Thymus (tissue), 11 donors: ENCODE measurements at regions not wholly inside any gene's neighbourhood (a gene's known extent, or its start where the extent isn't known, plus 50 kb on each side); places are given as distances from the start of the nearest gene placed in this dataset.

ENCODE experiments used
- DNase-seq, 9 donors: peaks; one replicate each; pipeline ENCODE4 v3.0.0-alpha.2; 2013; ENCODE audit warnings: low spot score in 9 of 9, low read depth in 6 of 9, missing footprints in 1 of 9
- H3K27ac ChIP-seq, 2 donors: one replicate each; pipeline ENCODE4 v1.5.1; 2013; ENCODE audit warnings: control low read depth in 1 of 2, low read depth in 1 of 2, low read length in 1 of 2, mild to moderate bottlenecking in 1 of 2, moderate library complexity in 1 of 2
- H3K27me3 ChIP-seq, 2 donors: one replicate each; pipeline ENCODE4 v1.5.1; 2013; ENCODE audit warnings: low read length in 1 of 2; ENCODE audit not compliant: control insufficient read depth in 2 of 2, insufficient read depth in 1 of 2
- H3K36me3 ChIP-seq, 2 donors: one replicate each; pipeline ENCODE4 v1.5.1; 2013; ENCODE audit warnings: low read length in 1 of 2, mild to moderate bottlenecking in 1 of 2, moderate library complexity in 1 of 2; ENCODE audit not compliant: control insufficient read depth in 2 of 2, insufficient read depth in 2 of 2
- H3K4me1 ChIP-seq, 2 donors: one replicate each; pipeline ENCODE4 v1.5.1; 2013; ENCODE audit warnings: low read length in 2 of 2; ENCODE audit not compliant: control insufficient read depth in 2 of 2, insufficient read depth in 2 of 2
- H3K4me3 ChIP-seq, 2 donors: one replicate each; pipeline ENCODE4 v1.5.1; 2013; ENCODE audit warnings: low read length in 2 of 2, control low read depth in 1 of 2, mild to moderate bottlenecking in 1 of 2
- H3K9me3 ChIP-seq, 2 donors: one replicate each; pipeline ENCODE4 v1.5.1; 2013; ENCODE audit warnings: low read length in 1 of 2, mild to moderate bottlenecking in 1 of 2; ENCODE audit not compliant: control insufficient read depth in 2 of 2, insufficient read depth in 1 of 2
- WGBS: extraction: QIAGEN DNeasy Blood & Tissue Kit; methylation state at CpG from one replicate; pipeline ENCODE4 v1.1.7; 2013; 5-methylcytosine and 5-hydroxymethylcytosine counted together
- donor health status: healthy.

DNA sequence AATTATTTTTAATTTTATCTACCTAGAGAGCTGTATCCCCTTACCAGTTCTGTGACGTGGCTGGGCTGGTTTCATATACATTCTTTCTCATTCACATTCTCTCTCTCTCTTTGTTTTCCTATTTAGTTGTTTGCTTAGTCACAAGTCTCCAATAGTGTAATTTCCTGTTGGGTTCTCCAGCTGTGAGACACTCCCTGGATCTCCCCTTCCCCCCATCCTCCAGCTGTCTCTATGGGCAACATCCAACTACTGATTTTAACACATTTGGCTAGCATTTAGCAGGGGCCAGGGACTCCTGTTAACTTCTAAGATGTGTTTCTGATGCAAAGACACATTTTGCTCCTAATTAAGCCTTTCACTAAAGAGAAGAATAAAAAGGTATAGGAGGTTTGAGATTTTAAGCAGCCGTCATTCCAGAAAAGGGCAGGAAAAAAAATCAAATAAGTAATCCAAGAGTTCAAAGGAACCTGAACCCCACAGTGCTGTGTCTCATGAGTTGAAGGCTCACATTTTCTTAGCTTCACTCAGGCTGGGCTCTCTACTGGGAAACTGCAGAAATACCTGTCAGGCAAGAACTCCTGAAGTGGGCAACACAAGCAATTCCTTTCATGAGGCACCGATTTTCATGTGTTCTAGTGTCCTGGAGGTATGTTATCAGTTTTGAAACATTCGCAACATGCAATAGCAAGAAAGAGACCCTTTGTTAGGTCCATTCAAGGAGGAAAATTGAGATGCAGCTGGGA is 198.7 kb upstream of the C9orf72 start:
- 73% methylated on average over 4 of the region's 4 CpGs for WGBS
- no peaks in the 10 kb centered on the region for H3K4me1 ChIP-seq
- no peaks in the 10 kb centered on the region for H3K36me3 ChIP-seq
- H3K27ac ChIP-seq, result no peak overlapping the region
- H3K4me3 ChIP-seq, result no peak overlapping the region
- no peaks in the 10 kb centered on the region for H3K27me3 ChIP-seq
- no peaks in the 10 kb centered on the region for H3K9me3 ChIP-seq
- DNase-seq, result no peak

DNA sequence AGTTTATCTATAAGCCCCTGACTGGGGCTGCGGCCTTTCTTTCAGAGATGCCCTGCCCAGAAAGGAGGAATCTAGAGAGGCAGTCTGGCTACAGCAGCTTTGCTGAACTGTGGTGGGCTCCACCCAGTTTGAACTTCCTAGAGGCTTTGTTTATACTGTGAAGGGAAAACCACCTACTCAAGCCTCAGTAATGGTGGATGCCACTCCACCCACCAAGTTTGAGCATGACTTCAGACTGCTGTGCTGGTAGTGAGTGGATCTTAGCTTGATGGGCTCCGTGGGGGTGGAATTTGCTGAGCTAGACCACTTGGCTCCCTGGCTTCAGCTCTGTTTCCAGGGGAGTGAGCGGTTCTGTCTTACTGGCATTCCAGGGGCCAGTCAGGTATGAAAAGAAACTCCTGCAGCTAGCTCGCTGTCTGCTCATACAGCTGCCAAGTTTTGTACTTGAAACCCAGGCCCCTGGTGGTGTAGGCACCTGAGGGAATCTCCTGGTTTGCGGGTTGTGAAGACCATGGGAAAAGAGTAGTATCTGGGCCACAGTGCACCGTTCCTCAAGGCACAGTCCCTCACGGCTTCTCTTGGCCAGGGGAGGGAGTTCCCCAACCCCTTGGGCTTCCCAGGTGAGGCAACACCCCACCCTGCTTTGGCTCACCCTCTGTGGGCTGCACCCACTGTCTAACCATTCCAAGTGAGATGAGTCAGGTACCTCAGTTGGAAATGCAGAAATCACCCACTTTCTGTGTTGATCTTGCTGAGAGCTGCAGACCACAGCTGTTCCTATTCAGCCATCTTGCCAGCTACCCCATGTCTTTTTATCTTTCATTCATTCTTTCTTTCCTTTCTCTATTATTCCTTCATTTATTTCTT is 211.8 kb upstream of the C9orf72 start:
- WGBS, result 68% methylated on average over 7 of the region's 7 CpGs
- no peak for DNase-seq
- Histone ChIP-seq H3K4me3 (no peak overlapping the region), H3K9me3 (no peaks in the 10 kb centered on the region), H3K27ac (no peak overlapping the region), H3K27me3 (no peaks in the 10 kb centered on the region), H3K36me3 (no peaks in the 10 kb centered on the region), H3K4me1 (no peaks in the 10 kb centered on the region)

DNA sequence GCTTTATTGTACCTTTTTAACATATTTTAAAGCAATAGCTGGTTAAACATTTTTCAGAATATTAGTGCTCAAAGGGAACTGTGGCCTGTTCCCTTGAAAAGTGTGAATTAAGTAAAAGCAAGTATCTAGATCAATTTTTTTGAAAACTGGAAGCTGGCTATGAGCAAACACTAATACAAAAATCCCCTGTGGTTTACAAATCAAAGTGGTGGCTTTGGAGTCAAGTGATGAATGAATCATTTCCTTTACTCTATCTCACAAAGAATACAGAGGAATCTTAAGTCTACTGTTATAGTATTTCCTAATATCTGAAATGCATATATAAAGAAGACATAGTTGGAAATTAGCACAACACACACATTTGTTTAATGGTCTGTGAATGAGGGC is 212.4 kb upstream of the C9orf72 start:
- Histone ChIP-seq H3K36me3 (no peaks in the 10 kb centered on the region), H3K27ac (no peak overlapping the region), H3K9me3 (no peaks in the 10 kb centered on the region), H3K4me3 (no peak overlapping the region), H3K4me1 (no peaks in the 10 kb centered on the region), H3K27me3 (no peaks in the 10 kb centered on the region)
- no peak for DNase-seq

DNA sequence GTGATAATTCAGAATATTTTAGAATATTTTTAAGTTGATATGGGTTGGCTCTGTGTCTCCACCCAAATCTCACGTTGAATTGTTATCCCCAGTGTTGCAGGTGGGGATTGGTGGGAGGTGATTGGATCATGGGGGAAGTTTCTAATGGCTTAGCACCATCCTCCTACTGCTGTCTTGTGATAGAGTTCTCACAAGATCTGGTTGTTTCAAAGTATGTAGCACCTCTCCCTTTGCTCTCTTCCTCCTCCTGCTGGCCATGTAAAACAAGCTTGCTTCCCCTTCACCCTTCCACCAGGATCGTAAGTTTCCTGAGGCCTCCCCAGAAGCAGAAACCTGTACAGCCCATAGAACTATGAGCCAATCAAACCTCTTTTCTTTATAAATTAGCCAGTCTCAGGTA is 214.6 kb upstream of the C9orf72 start:
- Histone ChIP-seq H3K9me3 (no peaks in the 10 kb centered on the region), H3K27me3 (no peaks in the 10 kb centered on the region), H3K4me1 (no peaks in the 10 kb centered on the region), H3K27ac (no peak overlapping the region), H3K4me3 (no peak overlapping the region), H3K36me3 (no peaks in the 10 kb centered on the region)
- DNase-seq, result peak in 3 of 9 donors; percentile 1 to 16 (median 5)
- WGBS, result 58% methylated on average over 2 of the region's 2 CpGs

DNA sequence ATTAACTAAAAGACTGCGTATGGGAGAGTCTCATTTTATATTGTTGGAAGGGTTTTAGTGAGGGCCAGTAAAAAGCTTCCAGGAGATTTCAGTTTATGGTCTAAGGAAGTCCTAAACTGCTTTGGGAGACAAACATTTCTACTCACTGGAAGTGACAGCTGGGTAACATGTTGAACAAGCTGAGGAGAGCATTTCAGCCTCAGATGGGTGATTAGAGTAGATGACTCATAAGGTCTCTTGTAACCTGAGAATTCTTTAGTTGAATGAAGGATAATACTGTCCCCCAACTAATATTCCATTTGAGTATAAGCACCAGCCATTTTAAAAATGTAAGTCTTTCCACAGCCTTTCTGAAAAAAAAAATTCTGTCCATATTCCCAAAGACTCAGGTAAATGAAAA is 218.0 kb upstream of the C9orf72 start:
- no peaks in the 10 kb centered on the region for H3K9me3 ChIP-seq
- H3K27ac ChIP-seq, result no peak overlapping the region
- 96% methylated on average over 1 of the region's 1 CpG for WGBS
- no peak overlapping the region for H3K4me3 ChIP-seq
- H3K27me3 ChIP-seq, result no peaks in the 10 kb centered on the region
- no peaks in the 10 kb centered on the region for H3K4me1 ChIP-seq
- no peaks in the 10 kb centered on the region for H3K36me3 ChIP-seq
- no peak for DNase-seq

DNA sequence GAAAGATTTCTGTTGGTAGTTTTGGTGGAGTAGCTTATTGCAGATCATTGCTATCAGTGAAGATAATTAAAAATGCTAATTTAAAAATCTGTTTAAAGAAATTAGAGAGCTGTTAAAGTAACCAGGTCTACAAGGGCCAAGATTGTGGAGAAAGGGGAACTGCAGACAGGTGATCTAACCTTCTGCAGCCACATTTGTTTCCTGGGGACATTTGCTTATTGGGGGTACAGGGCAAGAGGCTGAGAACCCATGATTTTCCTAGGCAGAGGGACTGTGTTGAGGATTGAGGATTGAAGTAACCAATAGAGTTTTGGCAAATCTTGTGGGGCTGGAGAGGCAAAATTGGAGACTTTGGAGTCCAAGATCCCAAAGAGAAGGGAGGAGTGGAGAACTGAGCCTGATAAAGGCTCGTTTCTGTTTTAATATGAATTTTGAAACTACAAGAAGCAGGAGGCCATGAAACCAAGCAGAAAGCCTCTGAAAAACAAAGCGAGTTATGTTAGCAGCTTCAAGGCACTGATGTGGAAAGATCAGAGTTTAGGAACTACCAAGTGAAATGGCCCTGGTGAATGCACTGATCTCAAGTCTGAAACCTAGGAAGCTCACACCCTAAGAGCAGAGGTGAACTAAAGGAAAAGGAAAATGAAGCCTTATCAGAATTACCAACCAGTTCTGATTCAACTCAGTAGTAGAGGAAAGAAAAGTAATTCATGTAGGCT is 219.8 kb upstream of the C9orf72 start:
- no peak overlapping the region for H3K4me3 ChIP-seq
- no peak overlapping the region for H3K27ac ChIP-seq
- H3K9me3 ChIP-seq, result no peaks in the 10 kb centered on the region
- WGBS, result 82% methylated on average over 2 of the region's 2 CpGs
- no peaks in the 10 kb centered on the region for H3K4me1 ChIP-seq
- DNase-seq, result no peak
- no peaks in the 10 kb centered on the region for H3K36me3 ChIP-seq
- H3K27me3 ChIP-seq, result no peaks in the 10 kb centered on the region

DNA sequence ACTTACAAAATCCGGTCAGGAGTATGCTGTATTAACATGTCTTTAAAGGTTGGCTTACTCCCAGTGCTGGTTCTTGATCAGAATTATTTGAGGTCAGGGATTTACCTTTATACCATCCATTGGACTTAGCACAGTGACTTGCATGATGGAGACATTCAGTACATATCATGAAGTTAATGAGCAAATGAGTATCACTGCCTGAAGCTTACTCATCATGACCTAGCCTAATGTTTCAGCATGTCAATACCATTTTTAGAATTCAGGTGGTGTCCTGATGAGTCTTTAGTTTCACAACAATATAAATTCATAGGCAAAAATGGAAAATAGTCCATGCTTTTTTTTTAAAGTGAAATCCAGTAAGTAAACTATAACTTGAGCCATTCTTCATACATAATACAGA is 226.0 kb upstream of the C9orf72 start:
- WGBS, result 85% methylated on average over 1 of the region's 1 CpG
- no peaks in the 10 kb centered on the region for H3K9me3 ChIP-seq

DNA sequence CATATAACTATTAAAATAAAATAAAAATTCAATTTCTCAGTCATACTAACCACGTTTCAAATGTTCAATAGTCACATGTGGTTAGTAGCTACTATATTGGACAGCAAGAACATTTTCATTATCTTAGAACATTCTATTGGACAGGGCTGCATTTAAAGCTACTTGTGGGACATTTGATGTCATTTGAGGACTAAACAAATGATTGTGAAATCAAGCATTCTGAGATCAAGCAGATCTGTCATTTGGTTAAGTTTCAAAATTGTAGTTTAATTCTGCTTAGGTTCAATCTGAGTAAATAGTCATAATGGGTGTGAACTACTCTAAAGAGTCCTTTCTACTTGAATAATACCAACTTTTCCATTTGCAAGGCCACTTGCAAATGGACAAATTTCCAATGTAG is 226.9 kb upstream of the C9orf72 start:
- DNase-seq, result no peak
- Histone ChIP-seq H3K4me1 (no peaks in the 10 kb centered on the region), H3K36me3 (no peaks in the 10 kb centered on the region), H3K27ac (no peak overlapping the region), H3K4me3 (no peak overlapping the region), H3K9me3 (no peaks in the 10 kb centered on the region), H3K27me3 (no peaks in the 10 kb centered on the region)
- whole genome bisulfite sequencing, result 62% methylated on average over 1 of the region's 1 CpG

More for the DNA sequence above, 226.0 kb upstream of the C9orf72 start:
- Histone ChIP-seq H3K27me3 (no peaks in the 10 kb centered on the region), H3K36me3 (no peaks in the 10 kb centered on the region), H3K27ac (no peak overlapping the region), H3K4me3 (no peak overlapping the region), H3K4me1 (no peaks in the 10 kb centered on the region)
- DNase-seq, result no peak
